ENCODE measurements at regions not wholly inside any gene's neighbourhood (a gene's known extent, or its start where the extent isn't known, plus 50 kb on each side); places are given as distances from the start of the nearest gene placed in this dataset.

GRCh38 chr9:84054341-84055010 is 73.9 kb downstream of the RMI1 start:
- H2BK12ac ChIP-seq (ENCODE audit: low read length in 2 of 2), result no peak overlapping the region
- H3K23ac ChIP-seq (ENCODE audit: low read length in 2 of 2), result no peak overlapping the region
- H3K79me1 ChIP-seq (replicated peaks; ENCODE audit: low read length, poor library complexity, severe bottlenecking), result no peaks in the 10 kb centered on the region
- no peak for DNase-seq
- H3K4me3 ChIP-seq (ENCODE audit: insufficient read depth in 1 of 2, low read depth in 1 of 2, low read length in 2 of 2), result no peak overlapping the region
- no peak overlapping the region for H2BK120ac ChIP-seq (ENCODE audit: low read depth, low read length)
- H2AFZ ChIP-seq (ENCODE audit: low read depth, low read length), result no peak overlapping the region
- no peaks in the 10 kb centered on the region for H3K9me3 ChIP-seq (ENCODE audit: control insufficient read depth, low read length)
- H2BK15ac ChIP-seq (ENCODE audit: low read depth, poor library complexity, severe bottlenecking), result no peak overlapping the region
- no peak overlapping the region for H2AK5ac ChIP-seq (ENCODE audit: low read length, severe bottlenecking)
- H4K91ac ChIP-seq (ENCODE audit: low read length), result no peak overlapping the region
- 74% methylated on average over 5 of the region's 7 CpGs for WGBS
- no peak overlapping the region for H3K18ac ChIP-seq (ENCODE audit: low read depth in 1 of 2, low read length in 2 of 2)
- no peak overlapping the region for H3K4ac ChIP-seq (ENCODE audit: low read depth in 1 of 2, low read length in 2 of 2)
- no peak overlapping the region for H3K4me2 ChIP-seq (ENCODE audit: low read length, poor library complexity, severe bottlenecking)
- H3K27me3 ChIP-seq (ENCODE audit: control insufficient read depth in 1 of 2, insufficient read depth in 1 of 2, low read length in 2 of 2), result peaks cover 1 to 8% of the 10 kb centered on the region in 2 experiments
- no peak overlapping the region for H3K14ac ChIP-seq (ENCODE audit: low read length in 2 of 2)
- H3K36me3 ChIP-seq (ENCODE audit: control insufficient read depth in 1 of 2, insufficient read depth in 2 of 2, low read depth in 1 of 2, low read length in 2 of 2), result no peaks in the 10 kb centered on the region
- H3K4me1 ChIP-seq (ENCODE audit: control insufficient read depth, insufficient read depth, low read depth, low read length), result no peaks in the 10 kb centered on the region
- H3K27ac ChIP-seq (ENCODE audit: low read length, poor library complexity, severe bottlenecking), result no peak overlapping the region
- no peak overlapping the region for H4K8ac ChIP-seq (ENCODE audit: low read length)
- H3K9ac ChIP-seq (ENCODE audit: low read length), result no peak overlapping the region
- H2BK5ac ChIP-seq (ENCODE audit: low read depth, low read length, poor library complexity, severe bottlenecking), result no peak overlapping the region

GRCh38 chr9:84057662-84058061 is 77.1 kb downstream of the RMI1 start:
- Histone ChIP-seq H3K18ac (ENCODE audit: low read depth in 1 of 2, low read length in 2 of 2) (no peak overlapping the region), H3K27me3 (ENCODE audit: control insufficient read depth in 1 of 2, insufficient read depth in 1 of 2, low read length in 2 of 2) (no peaks in the 10 kb centered on the region), H2BK5ac (ENCODE audit: low read depth, low read length, poor library complexity, severe bottlenecking) (no peak overlapping the region), H3K4me3 (ENCODE audit: insufficient read depth in 1 of 2, low read depth in 1 of 2, low read length in 2 of 2) (no peak overlapping the region), H3K4ac (ENCODE audit: low read depth in 1 of 2, low read length in 2 of 2) (no peak overlapping the region), H2BK12ac (ENCODE audit: low read length in 2 of 2) (no peak overlapping the region), H4K8ac (ENCODE audit: low read length) (no peak overlapping the region), H4K91ac (ENCODE audit: low read length) (no peak overlapping the region), H2AK5ac (ENCODE audit: low read length, severe bottlenecking) (no peak overlapping the region), H2AFZ (ENCODE audit: low read depth, low read length) (no peak overlapping the region), H3K27ac (ENCODE audit: low read length, poor library complexity, severe bottlenecking) (no peak overlapping the region), H3K9me3 (ENCODE audit: control insufficient read depth, low read length) (no peaks in the 10 kb centered on the region), H3K4me1 (ENCODE audit: control insufficient read depth, insufficient read depth, low read depth, low read length) (no peaks in the 10 kb centered on the region), H3K14ac (ENCODE audit: low read length in 2 of 2) (no peak overlapping the region), H2BK120ac (ENCODE audit: low read depth, low read length) (no peak overlapping the region), H2BK15ac (ENCODE audit: low read depth, poor library complexity, severe bottlenecking) (no peak overlapping the region), H3K36me3 (ENCODE audit: control insufficient read depth in 1 of 2, insufficient read depth in 2 of 2, low read depth in 1 of 2, low read length in 2 of 2) (no peaks in the 10 kb centered on the region), H3K23ac (ENCODE audit: low read length in 2 of 2) (no peak overlapping the region), H3K9ac (ENCODE audit: low read length) (no peak overlapping the region), H3K79me1 (replicated peaks; ENCODE audit: low read length, poor library complexity, severe bottlenecking) (no peaks in the 10 kb centered on the region), H3K4me2 (ENCODE audit: low read length, poor library complexity, severe bottlenecking) (no peak overlapping the region)
- no peak for DNase-seq
- 97% methylated on average over 2 of the region's 4 CpGs for WGBS

- H4K91ac ChIP-seq (ENCODE audit: low read length), result no peak overlapping the region
- 79% methylated on average over 1 of the region's 1 CpG for WGBS
- H2BK15ac ChIP-seq (ENCODE audit: low read depth, poor library complexity, severe bottlenecking), result no peak overlapping the region
- no peak overlapping the region for H3K9ac ChIP-seq (ENCODE audit: low read length)
- H3K27ac ChIP-seq (ENCODE audit: low read length, poor library complexity, severe bottlenecking), result no peak overlapping the region
- no peak overlapping the region for H2AK5ac ChIP-seq (ENCODE audit: low read length, severe bottlenecking)
- DNase-seq, result no peak
- H3K4me3 ChIP-seq (ENCODE audit: insufficient read depth in 1 of 2, low read depth in 1 of 2, low read length in 2 of 2), result no peak overlapping the region
- no peak overlapping the region for H3K23ac ChIP-seq (ENCODE audit: low read length in 2 of 2)
- H2BK120ac ChIP-seq (ENCODE audit: low read depth, low read length), result no peak overlapping the region
- no peak overlapping the region for H4K8ac ChIP-seq (ENCODE audit: low read length)
- H3K4me2 ChIP-seq (ENCODE audit: low read length, poor library complexity, severe bottlenecking), result no peak overlapping the region
- H3K4me1 ChIP-seq (ENCODE audit: control insufficient read depth, insufficient read depth, low read depth, low read length), result no peaks in the 10 kb centered on the region
- no peak overlapping the region for H3K14ac ChIP-seq (ENCODE audit: low read length in 2 of 2)
- no peak overlapping the region for H3K18ac ChIP-seq (ENCODE audit: low read depth in 1 of 2, low read length in 2 of 2)
- H3K79me1 ChIP-seq (replicated peaks; ENCODE audit: low read length, poor library complexity, severe bottlenecking), result no peaks in the 10 kb centered on the region
- no peak overlapping the region for H2BK5ac ChIP-seq (ENCODE audit: low read depth, low read length, poor library complexity, severe bottlenecking)
- no peak overlapping the region for H2AFZ ChIP-seq (ENCODE audit: low read depth, low read length)
- H3K4ac ChIP-seq (ENCODE audit: low read depth in 1 of 2, low read length in 2 of 2), result no peak overlapping the region
- no peak overlapping the region for H2BK12ac ChIP-seq (ENCODE audit: low read length in 2 of 2)
- no peaks in the 10 kb centered on the region for H3K9me3 ChIP-seq (ENCODE audit: control insufficient read depth, low read length)
- no peaks in the 10 kb centered on the region for H3K36me3 ChIP-seq (ENCODE audit: control insufficient read depth in 1 of 2, insufficient read depth in 2 of 2, low read depth in 1 of 2, low read length in 2 of 2)
- no peaks in the 10 kb centered on the region for H3K27me3 ChIP-seq (ENCODE audit: control insufficient read depth in 1 of 2, insufficient read depth in 1 of 2, low read length in 2 of 2)
These were observed 79.3 kb downstream of the RMI1 start for GRCh38 chr9:84059936-84060335.

GRCh38 chr9:84061613-84062193 is 81.1 kb downstream of the RMI1 start:
- no peak for DNase-seq
- Histone ChIP-seq H2AFZ (ENCODE audit: low read depth, low read length) (no peak overlapping the region), H2BK5ac (ENCODE audit: low read depth, low read length, poor library complexity, severe bottlenecking) (no peak overlapping the region), H3K4me1 (ENCODE audit: control insufficient read depth, insufficient read depth, low read depth, low read length) (no peaks in the 10 kb centered on the region), H3K23ac (ENCODE audit: low read length in 2 of 2) (no peak overlapping the region), H4K8ac (ENCODE audit: low read length) (no peak overlapping the region), H3K27ac (ENCODE audit: low read length, poor library complexity, severe bottlenecking) (no peak overlapping the region), H3K14ac (ENCODE audit: low read length in 2 of 2) (no peak overlapping the region), H2AK5ac (ENCODE audit: low read length, severe bottlenecking) (no peak overlapping the region), H3K4me2 (ENCODE audit: low read length, poor library complexity, severe bottlenecking) (no peak overlapping the region), H3K18ac (ENCODE audit: low read depth in 1 of 2, low read length in 2 of 2) (no peak overlapping the region), H3K9ac (ENCODE audit: low read length) (no peak overlapping the region), H4K91ac (ENCODE audit: low read length) (no peak overlapping the region), H3K4me3 (ENCODE audit: insufficient read depth in 1 of 2, low read depth in 1 of 2, low read length in 2 of 2) (no peak overlapping the region), H3K9me3 (ENCODE audit: control insufficient read depth, low read length) (no peaks in the 10 kb centered on the region), H2BK15ac (ENCODE audit: low read depth, poor library complexity, severe bottlenecking) (no peak overlapping the region), H3K79me1 (replicated peaks; ENCODE audit: low read length, poor library complexity, severe bottlenecking) (no peaks in the 10 kb centered on the region), H2BK120ac (ENCODE audit: low read depth, low read length) (no peak overlapping the region), H3K27me3 (ENCODE audit: control insufficient read depth in 1 of 2, insufficient read depth in 1 of 2, low read length in 2 of 2) (no peaks in the 10 kb centered on the region), H3K4ac (ENCODE audit: low read depth in 1 of 2, low read length in 2 of 2) (no peak overlapping the region), H2BK12ac (ENCODE audit: low read length in 2 of 2) (no peak overlapping the region), H3K36me3 (ENCODE audit: control insufficient read depth in 1 of 2, insufficient read depth in 2 of 2, low read depth in 1 of 2, low read length in 2 of 2) (no peaks in the 10 kb centered on the region)
- WGBS, result 81% methylated on average over 4 of the region's 5 CpGs
